ENCODE measurements at regions not wholly inside any gene's neighbourhood (a gene's known extent, or its start where the extent isn't known, plus 50 kb on each side); places are given as distances from the start of the nearest gene placed in this dataset.

DNA sequence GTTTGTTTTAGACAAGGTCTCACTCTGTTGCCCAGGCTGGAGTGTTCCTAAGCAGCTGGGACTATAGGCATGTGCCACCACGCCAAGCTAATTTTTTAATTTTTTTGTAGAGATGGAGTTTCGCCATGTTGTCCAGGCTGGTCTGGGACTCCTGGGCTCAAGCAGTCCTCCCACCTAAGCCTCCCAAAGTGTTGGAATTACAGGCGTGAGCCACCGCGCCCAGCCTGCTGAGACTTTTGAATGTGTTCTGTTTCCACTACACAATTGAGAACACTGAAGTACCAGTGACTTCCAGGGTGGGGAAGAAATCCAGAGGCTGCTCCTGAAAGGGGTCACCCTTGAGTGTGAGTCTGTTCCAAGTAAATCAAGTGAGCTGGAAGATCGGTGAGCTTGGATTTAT lies 81.3 kb upstream of the ARMC2 start:
- TF ChIP-seq, protein P1, sequence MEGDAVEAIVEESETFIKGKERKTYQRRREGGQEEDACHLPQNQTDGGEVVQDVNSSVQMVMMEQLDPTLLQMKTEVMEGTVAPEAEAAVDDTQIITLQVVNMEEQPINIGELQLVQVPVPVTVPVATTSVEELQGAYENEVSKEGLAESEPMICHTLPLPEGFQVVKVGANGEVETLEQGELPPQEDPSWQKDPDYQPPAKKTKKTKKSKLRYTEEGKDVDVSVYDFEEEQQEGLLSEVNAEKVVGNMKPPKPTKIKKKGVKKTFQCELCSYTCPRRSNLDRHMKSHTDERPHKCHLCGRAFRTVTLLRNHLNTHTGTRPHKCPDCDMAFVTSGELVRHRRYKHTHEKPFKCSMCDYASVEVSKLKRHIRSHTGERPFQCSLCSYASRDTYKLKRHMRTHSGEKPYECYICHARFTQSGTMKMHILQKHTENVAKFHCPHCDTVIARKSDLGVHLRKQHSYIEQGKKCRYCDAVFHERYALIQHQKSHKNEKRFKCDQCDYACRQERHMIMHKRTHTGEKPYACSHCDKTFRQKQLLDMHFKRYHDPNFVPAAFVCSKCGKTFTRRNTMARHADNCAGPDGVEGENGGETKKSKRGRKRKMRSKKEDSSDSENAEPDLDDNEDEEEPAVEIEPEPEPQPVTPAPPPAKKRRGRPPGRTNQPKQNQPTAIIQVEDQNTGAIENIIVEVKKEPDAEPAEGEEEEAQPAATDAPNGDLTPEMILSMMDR (IDR thresholded peaks at IDR 0.05 in 8 of 11, conservative IDR thresholded peaks at IDR 0.05 in 3 of 11) = no peak
- no peak for TF ChIP-seq POLR2A (IDR thresholded peaks at IDR 0.05)

Measured in spleen (tissue), 7 donors.